ENCODE measurements at regions not wholly inside any gene's neighbourhood (a gene's known extent, or its start where the extent isn't known, plus 50 kb on each side); places are given as distances from the start of the nearest gene placed in this dataset.

DNA sequence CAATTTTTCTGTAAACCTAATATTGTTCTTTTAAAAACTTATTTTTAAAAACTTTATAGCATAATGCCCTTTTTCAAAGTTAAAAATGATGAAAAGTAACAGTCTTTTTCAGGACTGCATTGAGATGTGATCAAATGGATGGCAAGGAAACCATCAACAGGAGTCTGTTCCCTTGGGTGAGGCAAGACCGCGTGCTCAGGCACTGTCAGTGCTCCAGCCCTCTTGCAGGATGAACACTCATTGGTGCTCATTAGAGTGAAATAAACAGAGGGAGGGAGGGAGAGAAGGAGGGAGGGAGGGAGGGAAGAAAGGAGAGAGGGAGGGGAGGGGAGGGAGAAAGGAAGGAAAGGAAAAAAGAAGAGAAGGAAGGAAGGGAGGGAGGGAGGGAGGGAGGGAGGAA, 145.7 kb upstream of the CHST15 start:
- TF ChIP-seq EZH2phosphoT487 (IDR thresholded peaks at IDR 0.05; ENCODE audit: unreplicated experiment) (no peak), CTCF (conservative IDR thresholded peaks at IDR 0.05; ENCODE audit: low read depth in 2 of 2) (no peak), ZNF331 (CRISPR knock-in tag; IDR thresholded peaks at IDR 0.05; ENCODE audit: low read depth) (no peak)
- TF ChIP-seq, protein P1, sequence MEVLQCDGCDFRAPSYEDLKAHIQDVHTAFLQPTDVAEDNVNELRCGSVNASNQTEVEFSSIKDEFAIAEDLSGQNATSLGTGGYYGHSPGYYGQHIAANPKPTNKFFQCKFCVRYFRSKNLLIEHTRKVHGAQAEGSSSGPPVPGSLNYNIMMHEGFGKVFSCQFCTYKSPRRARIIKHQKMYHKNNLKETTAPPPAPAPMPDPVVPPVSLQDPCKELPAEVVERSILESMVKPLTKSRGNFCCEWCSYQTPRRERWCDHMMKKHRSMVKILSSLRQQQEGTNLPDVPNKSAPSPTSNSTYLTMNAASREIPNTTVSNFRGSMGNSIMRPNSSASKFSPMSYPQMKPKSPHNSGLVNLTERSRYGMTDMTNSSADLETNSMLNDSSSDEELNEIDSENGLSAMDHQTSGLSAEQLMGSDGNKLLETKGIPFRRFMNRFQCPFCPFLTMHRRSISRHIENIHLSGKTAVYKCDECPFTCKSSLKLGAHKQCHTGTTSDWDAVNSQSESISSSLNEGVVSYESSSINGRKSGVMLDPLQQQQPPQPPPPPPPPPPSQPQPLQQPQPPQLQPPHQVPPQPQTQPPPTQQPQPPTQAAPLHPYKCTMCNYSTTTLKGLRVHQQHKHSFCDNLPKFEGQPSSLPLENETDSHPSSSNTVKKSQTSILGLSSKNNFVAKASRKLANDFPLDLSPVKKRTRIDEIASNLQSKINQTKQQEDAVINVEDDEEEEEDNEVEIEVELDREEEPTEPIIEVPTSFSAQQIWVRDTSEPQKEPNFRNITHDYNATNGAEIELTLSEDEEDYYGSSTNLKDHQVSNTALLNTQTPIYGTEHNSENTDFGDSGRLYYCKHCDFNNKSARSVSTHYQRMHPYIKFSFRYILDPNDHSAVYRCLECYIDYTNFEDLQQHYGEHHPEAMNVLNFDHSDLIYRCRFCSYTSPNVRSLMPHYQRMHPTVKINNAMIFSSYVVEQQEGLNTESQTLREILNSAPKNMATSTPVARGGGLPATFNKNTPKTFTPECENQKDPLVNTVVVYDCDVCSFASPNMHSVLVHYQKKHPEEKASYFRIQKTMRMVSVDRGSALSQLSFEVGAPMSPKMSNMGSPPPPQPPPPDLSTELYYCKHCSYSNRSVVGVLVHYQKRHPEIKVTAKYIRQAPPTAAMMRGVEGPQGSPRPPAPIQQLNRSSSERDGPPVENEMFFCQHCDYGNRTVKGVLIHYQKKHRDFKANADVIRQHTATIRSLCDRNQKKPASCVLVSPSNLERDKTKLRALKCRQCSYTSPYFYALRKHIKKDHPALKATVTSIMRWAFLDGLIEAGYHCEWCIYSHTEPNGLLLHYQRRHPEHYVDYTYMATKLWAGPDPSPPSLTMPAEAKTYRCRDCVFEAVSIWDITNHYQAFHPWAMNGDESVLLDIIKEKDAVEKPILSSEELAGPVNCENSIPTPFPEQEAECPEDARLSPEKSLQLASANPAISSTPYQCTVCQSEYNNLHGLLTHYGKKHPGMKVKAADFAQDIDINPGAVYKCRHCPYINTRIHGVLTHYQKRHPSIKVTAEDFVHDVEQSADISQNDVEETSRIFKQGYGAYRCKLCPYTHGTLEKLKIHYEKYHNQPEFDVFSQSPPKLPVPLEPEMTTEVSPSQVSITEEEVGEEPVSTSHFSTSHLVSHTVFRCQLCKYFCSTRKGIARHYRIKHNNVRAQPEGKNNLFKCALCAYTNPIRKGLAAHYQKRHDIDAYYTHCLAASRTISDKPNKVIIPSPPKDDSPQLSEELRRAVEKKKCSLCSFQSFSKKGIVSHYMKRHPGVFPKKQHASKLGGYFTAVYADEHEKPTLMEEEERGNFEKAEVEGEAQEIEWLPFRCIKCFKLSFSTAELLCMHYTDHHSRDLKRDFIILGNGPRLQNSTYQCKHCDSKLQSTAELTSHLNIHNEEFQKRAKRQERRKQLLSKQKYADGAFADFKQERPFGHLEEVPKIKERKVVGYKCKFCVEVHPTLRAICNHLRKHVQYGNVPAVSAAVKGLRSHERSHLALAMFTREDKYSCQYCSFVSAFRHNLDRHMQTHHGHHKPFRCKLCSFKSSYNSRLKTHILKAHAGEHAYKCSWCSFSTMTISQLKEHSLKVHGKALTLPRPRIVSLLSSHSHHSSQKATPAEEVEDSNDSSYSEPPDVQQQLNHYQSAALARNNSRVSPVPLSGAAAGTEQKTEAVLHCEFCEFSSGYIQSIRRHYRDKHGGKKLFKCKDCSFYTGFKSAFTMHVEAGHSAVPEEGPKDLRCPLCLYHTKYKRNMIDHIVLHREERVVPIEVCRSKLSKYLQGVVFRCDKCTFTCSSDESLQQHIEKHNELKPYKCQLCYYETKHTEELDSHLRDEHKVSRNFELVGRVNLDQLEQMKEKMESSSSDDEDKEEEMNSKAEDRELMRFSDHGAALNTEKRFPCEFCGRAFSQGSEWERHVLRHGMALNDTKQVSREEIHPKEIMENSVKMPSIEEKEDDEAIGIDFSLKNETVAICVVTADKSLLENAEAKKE (CRISPR knock-in tag; IDR thresholded peaks at IDR 0.05): no peak
